GM23338 (cell line): ENCODE measurements at regions not wholly inside any gene's neighbourhood (a gene's known extent, or its start where the extent isn't known, plus 50 kb on each side); places are given as distances from the start of the nearest gene placed in this dataset.

Experiments
- ATAC-seq: fragments of 200-7000 bp; cut with Tn5 transposase; 3 replicates; pipeline ENCODE4 v1.9.1; 2020
- DNase-seq: peaks from one replicate; pipeline ENCODE4 v3.0.0-alpha.2; 2015; ENCODE audit warnings: low spot score
- H2AFZ ChIP-seq: fragments of 200-600 bp; sonication (generic); 2 replicates; pipeline ENCODE4 v1.8.0; 2016; ENCODE audit warnings: antibody characterized with exemption, mild to moderate bottlenecking, moderate library complexity
- H3F3A ChIP-seq: fragments of 200-600 bp; sonication (generic); replicated peaks from 2 replicates; pipeline ENCODE4 v1.8.0; 2017; ENCODE audit warnings: antibody characterized with exemption, mixed run types, low read depth
- H3K27ac ChIP-seq: fragments of 200-600 bp; sonication (generic); 2 replicates; pipeline ENCODE4 v1.6.1; 2016; ENCODE audit warnings: low read depth
- H3K27me3 ChIP-seq: fragments of 200-600 bp; sonication (generic); 2 replicates; pipeline ENCODE4 v1.8.0; 2016; ENCODE audit warnings: mild to moderate bottlenecking, mixed run types, moderate library complexity; ENCODE audit not compliant: insufficient read depth
- H3K36me3 ChIP-seq: fragments of 200-600 bp; sonication (generic); 2 replicates; pipeline ENCODE4 v1.8.0; 2016; ENCODE audit warnings: mild to moderate bottlenecking; ENCODE audit not compliant: insufficient read depth
- H3K4me1 ChIP-seq: fragments of 200-600 bp; sonication (generic); 2 replicates; pipeline ENCODE4 v1.8.0; 2016; ENCODE audit warnings: mild to moderate bottlenecking, moderate library complexity; ENCODE audit not compliant: insufficient read depth
- H3K4me2 ChIP-seq: fragments of 200-600 bp; sonication (generic); 2 replicates; pipeline ENCODE4 v1.7.1; 2017; ENCODE audit warnings: mixed run types
- H3K4me3 ChIP-seq: fragments of 200-600 bp; sonication (generic); 2 replicates; pipeline ENCODE4 v1.6.1; 2016; ENCODE audit warnings: mixed run types
- H3K79me2 ChIP-seq: fragments of 200-600 bp; sonication (generic); replicated peaks from 2 replicates; pipeline ENCODE4 v1.8.0; 2017; ENCODE audit warnings: mild to moderate bottlenecking; ENCODE audit not compliant: insufficient read depth
- H3K9me2 ChIP-seq: fragments of 200-600 bp; sonication (generic); 2 replicates; pipeline ENCODE4 v1.8.0; 2017; ENCODE audit not compliant: insufficient read depth
- H4K20me1 ChIP-seq: fragments of 200-600 bp; sonication (generic); replicated peaks from 2 replicates; pipeline ENCODE4 v1.8.0; 2017; ENCODE audit warnings: mild to moderate bottlenecking; ENCODE audit not compliant: insufficient read depth
- H3K27ac Mint-ChIP-seq: 2 replicates; pipeline ENCODE4 v1.8.0; 2020; ENCODE audit warnings: inconsistent platforms, mild to moderate bottlenecking, moderate library complexity, mixed read lengths
- H3K27me3 Mint-ChIP-seq: 3 replicates; pipeline ENCODE4 v1.8.0; 2022; ENCODE audit warnings: low read depth, mild to moderate bottlenecking, moderate library complexity, mixed read lengths, inconsistent platforms; ENCODE audit not compliant: insufficient read depth, poor library complexity
- H3K36me3 Mint-ChIP-seq: 3 replicates; pipeline ENCODE4 v1.8.0; 2021; ENCODE audit warnings: low read depth, mild to moderate bottlenecking, inconsistent platforms, moderate library complexity, mixed read lengths
- H3K4me1 Mint-ChIP-seq: 3 replicates; pipeline ENCODE4 v1.8.0; 2020; ENCODE audit warnings: mild to moderate bottlenecking, inconsistent platforms, mixed read lengths
- H3K4me3 Mint-ChIP-seq: 3 replicates; pipeline ENCODE4 v1.8.0; 2021; ENCODE audit warnings: moderate library complexity, mild to moderate bottlenecking, inconsistent platforms, mixed read lengths
- H3K9me3 Mint-ChIP-seq: 3 replicates; pipeline ENCODE4 v1.8.0; 2020; ENCODE audit warnings: moderate library complexity, mild to moderate bottlenecking, inconsistent platforms, mixed read lengths
- JUNB ChIP-seq: IDR thresholded peaks from one replicate; pipeline ENCODE4 v1.6.1; 2016; ENCODE audit warnings: antibody characterized with exemption; ENCODE audit not compliant: unreplicated experiment
- POLR2AphosphoS5 ChIP-seq: IDR thresholded peaks from 2 replicates; pipeline ENCODE4 v1.6.1; 2016; ENCODE audit warnings: antibody characterized with exemption, low read depth
- STAT1 ChIP-seq: IDR thresholded peaks from one replicate; pipeline ENCODE4 v1.6.1; 2016; ENCODE audit warnings: antibody characterized with exemption; ENCODE audit not compliant: unreplicated experiment
- ZNF114 ChIP-seq: fragments of 250-450 bp; sonication (Bioruptor Pico); IDR thresholded peaks from 2 replicates; pipeline ENCODE4 v1.5.0; 2020; ENCODE audit warnings: mild to moderate bottlenecking, moderate library complexity
- ZNF331 ChIP-seq: fragments of 250-450 bp; sonication (Bioruptor Pico); IDR thresholded peaks from 2 replicates; pipeline ENCODE4 v1.5.0; 2020; ENCODE audit warnings: low read depth, mild to moderate bottlenecking, moderate library complexity
- ZNF462 ChIP-seq: fragments of 250-450 bp; sonication (Bioruptor Pico); IDR thresholded peaks from 2 replicates; pipeline ENCODE4 v1.5.0; 2020; ENCODE audit warnings: mild to moderate bottlenecking, moderate library complexity
- TF ChIP-seq, protein P1 (sequence below): IDR thresholded peaks from one replicate; pipeline ENCODE4 v1.6.1; 2018; ENCODE audit warnings: antibody characterized with exemption; ENCODE audit not compliant: unreplicated experiment
- TF ChIP-seq, protein P2 (sequence below): IDR thresholded peaks from 2 replicates; pipeline ENCODE4 v1.6.1; 2016; ENCODE audit warnings: antibody characterized with exemption

GRCh38 chr18:78046631-78047030, 797.0 kb downstream of the GALR1 start (continued):
- TF ChIP-seq, protein P1, sequence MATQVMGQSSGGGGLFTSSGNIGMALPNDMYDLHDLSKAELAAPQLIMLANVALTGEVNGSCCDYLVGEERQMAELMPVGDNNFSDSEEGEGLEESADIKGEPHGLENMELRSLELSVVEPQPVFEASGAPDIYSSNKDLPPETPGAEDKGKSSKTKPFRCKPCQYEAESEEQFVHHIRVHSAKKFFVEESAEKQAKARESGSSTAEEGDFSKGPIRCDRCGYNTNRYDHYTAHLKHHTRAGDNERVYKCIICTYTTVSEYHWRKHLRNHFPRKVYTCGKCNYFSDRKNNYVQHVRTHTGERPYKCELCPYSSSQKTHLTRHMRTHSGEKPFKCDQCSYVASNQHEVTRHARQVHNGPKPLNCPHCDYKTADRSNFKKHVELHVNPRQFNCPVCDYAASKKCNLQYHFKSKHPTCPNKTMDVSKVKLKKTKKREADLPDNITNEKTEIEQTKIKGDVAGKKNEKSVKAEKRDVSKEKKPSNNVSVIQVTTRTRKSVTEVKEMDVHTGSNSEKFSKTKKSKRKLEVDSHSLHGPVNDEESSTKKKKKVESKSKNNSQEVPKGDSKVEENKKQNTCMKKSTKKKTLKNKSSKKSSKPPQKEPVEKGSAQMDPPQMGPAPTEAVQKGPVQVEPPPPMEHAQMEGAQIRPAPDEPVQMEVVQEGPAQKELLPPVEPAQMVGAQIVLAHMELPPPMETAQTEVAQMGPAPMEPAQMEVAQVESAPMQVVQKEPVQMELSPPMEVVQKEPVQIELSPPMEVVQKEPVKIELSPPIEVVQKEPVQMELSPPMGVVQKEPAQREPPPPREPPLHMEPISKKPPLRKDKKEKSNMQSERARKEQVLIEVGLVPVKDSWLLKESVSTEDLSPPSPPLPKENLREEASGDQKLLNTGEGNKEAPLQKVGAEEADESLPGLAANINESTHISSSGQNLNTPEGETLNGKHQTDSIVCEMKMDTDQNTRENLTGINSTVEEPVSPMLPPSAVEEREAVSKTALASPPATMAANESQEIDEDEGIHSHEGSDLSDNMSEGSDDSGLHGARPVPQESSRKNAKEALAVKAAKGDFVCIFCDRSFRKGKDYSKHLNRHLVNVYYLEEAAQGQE, result no peak
- TF ChIP-seq POLR2AphosphoS5 (no peak), STAT1 (no peak)

GRCh38 chr18:78049281-78049680, 799.6 kb downstream of the GALR1 start:
- Histone ChIP-seq H3K27ac (no peak overlapping the region), H3K4me3 (no peak overlapping the region), H3K27me3 (no peaks in the 10 kb centered on the region), H4K20me1 (no peaks in the 10 kb centered on the region), H3K79me2 (no peaks in the 10 kb centered on the region), H3K36me3 (no peaks in the 10 kb centered on the region; the same call in 1 of the 2 replicates), H3K4me2 (no peak overlapping the region), H2AFZ (no peak overlapping the region), H3K9me2 (no peaks in the 10 kb centered on the region), H3F3A (no peaks in the 10 kb centered on the region), H3K4me1 (no peaks in the 10 kb centered on the region)
- Mint-ChIP-seq H3K27ac (no peak overlapping the region), H3K36me3 (peaks cover 20% of the 10 kb centered on the region), H3K9me3 (peaks cover 96% of the 10 kb centered on the region), H3K4me3 (no peak overlapping the region), H3K4me1 (no peaks in the 10 kb centered on the region), H3K27me3 (no peaks in the 10 kb centered on the region)
- ATAC-seq (no peak), DNase-seq (no peak)
- TF ChIP-seq, protein P2, sequence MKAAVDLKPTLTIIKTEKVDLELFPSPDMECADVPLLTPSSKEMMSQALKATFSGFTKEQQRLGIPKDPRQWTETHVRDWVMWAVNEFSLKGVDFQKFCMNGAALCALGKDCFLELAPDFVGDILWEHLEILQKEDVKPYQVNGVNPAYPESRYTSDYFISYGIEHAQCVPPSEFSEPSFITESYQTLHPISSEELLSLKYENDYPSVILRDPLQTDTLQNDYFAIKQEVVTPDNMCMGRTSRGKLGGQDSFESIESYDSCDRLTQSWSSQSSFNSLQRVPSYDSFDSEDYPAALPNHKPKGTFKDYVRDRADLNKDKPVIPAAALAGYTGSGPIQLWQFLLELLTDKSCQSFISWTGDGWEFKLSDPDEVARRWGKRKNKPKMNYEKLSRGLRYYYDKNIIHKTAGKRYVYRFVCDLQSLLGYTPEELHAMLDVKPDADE, result no peak

- Histone ChIP-seq H3K9me2 (no peaks in the 10 kb centered on the region), H3K4me3 (no peak overlapping the region), H3K4me1 (no peaks in the 10 kb centered on the region), H3K79me2 (no peaks in the 10 kb centered on the region), H3K36me3 (no peaks in the 10 kb centered on the region; the same call in 1 of the 2 replicates), H3K27ac (no peak overlapping the region), H3F3A (no peaks in the 10 kb centered on the region), H4K20me1 (no peaks in the 10 kb centered on the region), H3K27me3 (no peaks in the 10 kb centered on the region), H2AFZ (no peak overlapping the region), H3K4me2 (no peak overlapping the region)
- Mint-ChIP-seq H3K27ac (no peak overlapping the region), H3K36me3 (peaks cover 26% of the 10 kb centered on the region), H3K9me3 (peaks cover 97% of the 10 kb centered on the region), H3K4me3 (no peak overlapping the region), H3K4me1 (no peaks in the 10 kb centered on the region), H3K27me3 (peaks cover 2% of the 10 kb centered on the region)
- no peak for DNase-seq
- ATAC-seq, result no peak
- TF ChIP-seq ZNF331 (CRISPR knock-in tag) (no peak), STAT1 (no peak), ZNF114 (no peak), POLR2AphosphoS5 (no peak), JUNB (no peak), ZNF462 (CRISPR knock-in tag) (no peak)
These were observed 805.2 kb downstream of the GALR1 start for GRCh38 chr18:78054801-78055200.
